Activated CD8-positive, alpha-beta T cell treated with anti-CD3 and anti-CD28 coated beads for 36 hours (primary cell): ENCODE measurements at regions not wholly inside any gene's neighbourhood (a gene's known extent, or its start where the extent isn't known, plus 50 kb on each side); places are given as distances from the start of the nearest gene placed in this dataset.
A peak's percentile ranks its signal among the peaks of the same experiment; 100 is the strongest.

Experiments
- ATAC-seq: fragments of 200-7000 bp; cut with Tn5 transposase; one replicate; pipeline ENCODE4 v1.10.0; 2021; ENCODE audit warnings: mild to moderate bottlenecking, moderate library complexity
- CTCF ChIA-PET: fragments of 350-600 bp; sonication (Branson Sonifier 250); formaldehyde crosslinking; loops from one replicate; lab custom pipeline; 2021; ENCODE audit warnings: antibody characterized with exemption; lab: Charles Lee
- POLR2A ChIA-PET: fragments of 350-600 bp; sonication (Branson Sonifier 250); formaldehyde crosslinking; loops from one replicate; lab custom pipeline; 2021; ENCODE audit warnings: antibody characterized with exemption; lab: Charles Lee
- DNase-seq: peaks from one replicate; pipeline ENCODE4 v3.0.0-alpha.2; 2020
- H3K27ac Mint-ChIP-seq: one replicate; pipeline ENCODE4 v1.8.0; 2021; ENCODE audit warnings: mild to moderate bottlenecking, mixed read lengths
- H3K27me3 Mint-ChIP-seq: one replicate; pipeline ENCODE4 v1.8.0; 2021; ENCODE audit warnings: mixed read lengths
- H3K36me3 Mint-ChIP-seq: one replicate; pipeline ENCODE4 v1.8.0; 2021; ENCODE audit warnings: low read depth, mixed read lengths
- H3K4me1 Mint-ChIP-seq: one replicate; pipeline ENCODE4 v1.8.0; 2021; ENCODE audit warnings: low read depth, mixed read lengths
- H3K4me3 Mint-ChIP-seq: one replicate; pipeline ENCODE4 v1.8.0; 2021; ENCODE audit warnings: mild to moderate bottlenecking, moderate library complexity, mixed read lengths
- H3K9me3 Mint-ChIP-seq: one replicate; pipeline ENCODE4 v1.8.0; 2021; ENCODE audit warnings: mixed read lengths
- CTCF ChIP-seq: fragments of 200-600 bp; IDR thresholded peaks from one replicate; pipeline ENCODE4 v1.8.0; 2022; ENCODE audit warnings: antibody characterized with exemption, mild to moderate bottlenecking
- intact Hi-C: fragments of 100-400 bp; cut with micrococcal nuclease; formaldehyde crosslinking; loops from one replicate; pipeline ENCODE4 v1.10.0; 2022

DNA sequence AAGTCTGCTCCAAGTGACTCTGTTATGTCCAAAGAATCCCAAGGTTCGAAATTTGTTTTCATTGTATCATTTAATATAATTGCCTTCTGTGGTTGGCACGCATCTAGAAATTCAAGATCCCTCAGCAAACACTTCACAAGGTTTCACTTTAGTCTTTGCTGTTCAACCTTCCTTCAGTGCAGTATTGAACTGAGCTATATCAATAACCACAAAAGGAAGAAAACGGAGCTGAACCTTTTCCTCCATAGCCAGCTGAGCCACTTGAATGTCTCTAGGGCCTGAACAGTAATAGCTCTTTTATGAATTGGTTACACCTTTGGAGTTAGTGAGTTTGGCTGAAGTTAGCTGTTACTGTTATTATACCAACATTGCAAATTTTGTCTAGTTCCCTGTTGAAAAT, 357.7 kb upstream of the HNRNPA3 start:
- intact Hi-C loops: no loop called here
- H3K4me3 Mint-ChIP-seq: no peak overlapping the region
- no peaks in the 10 kb centered on the region for H3K27me3 Mint-ChIP-seq
- no peaks in the 10 kb centered on the region for H3K36me3 Mint-ChIP-seq
- CTCF ChIA-PET: interaction anchor here (0.8 to 3.2 kb wide), 7 partner anchors 10 to 294 kb away, joined by 3 to 14 read pairs (median 5); no protein-coding TSS in a partner anchor
- no peaks in the 10 kb centered on the region for H3K9me3 Mint-ChIP-seq
- DNase-seq (no peak), ATAC-seq (no peak)
- H3K4me1 Mint-ChIP-seq: peaks cover 65% of the 10 kb centered on the region
- TF ChIP-seq CTCF: no peak
- peak overlapping the region; percentile 46 for H3K27ac Mint-ChIP-seq
- POLR2A ChIA-PET: interaction anchor here (0.6 to 1.2 kb wide), 2 partner anchors 26 to 61 kb away, joined by 3 to 4 read pairs; no protein-coding TSS in a partner anchor

DNA sequence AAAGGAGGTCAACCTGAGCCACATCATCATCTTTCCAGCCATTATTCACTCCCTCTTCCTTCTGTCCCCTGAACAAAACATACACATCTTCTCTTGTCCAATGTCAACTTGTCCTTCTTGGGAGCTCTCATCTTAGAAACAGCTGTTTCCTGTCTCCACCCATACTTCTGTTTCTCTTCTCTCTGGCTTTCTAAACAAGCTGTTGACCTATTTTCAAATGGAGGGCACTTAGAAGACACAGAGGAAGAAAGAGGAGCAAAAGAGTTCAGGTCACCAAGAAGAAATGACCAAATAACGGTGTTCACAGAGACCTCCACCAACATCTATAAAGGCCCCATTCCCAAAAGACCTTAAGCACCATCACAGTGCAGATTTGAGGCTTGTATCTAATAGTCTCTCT, 355.9 kb upstream of the HNRNPA3 start:
- peak overlapping the region; percentile 66 for H3K27ac Mint-ChIP-seq
- H3K36me3 Mint-ChIP-seq: no peaks in the 10 kb centered on the region
- no peak for TF ChIP-seq CTCF
- ChIA-PET CTCF (interaction anchor here (0.6 to 1.1 kb wide), 3 partner anchors 34 to 291 kb away, joined by 3 to 4 read pairs (median 4); no protein-coding TSS in a partner anchor), POLR2A (no interaction called here)
- intact Hi-C loops: no loop called here
- DNase-seq: no peak
- no peak overlapping the region for H3K4me3 Mint-ChIP-seq
- H3K27me3 Mint-ChIP-seq: no peaks in the 10 kb centered on the region
- no peak for ATAC-seq
- no peaks in the 10 kb centered on the region for H3K9me3 Mint-ChIP-seq
- H3K4me1 Mint-ChIP-seq: peaks cover 55% of the 10 kb centered on the region

GRCh38 chr2:176865336-176865735, 347.3 kb upstream of the HNRNPA3 start:
- TF ChIP-seq CTCF: no peak
- no peak for ATAC-seq
- DNase-seq: no peak
- Mint-ChIP-seq H3K9me3 (peaks cover under 1% of the 10 kb centered on the region), H3K27ac (no peak overlapping the region), H3K4me3 (no peak overlapping the region), H3K27me3 (no peaks in the 10 kb centered on the region), H3K4me1 (no peaks in the 10 kb centered on the region), H3K36me3 (no peaks in the 10 kb centered on the region)
- CTCF ChIA-PET: interaction anchor here (0.6 kb wide), 1 partner anchor 738 kb away, joined by 3 read pairs; no protein-coding TSS in a partner anchor
- intact Hi-C loops: no loop called here
- POLR2A ChIA-PET: no interaction called here

GRCh38 chr2:176872406-176872805, 340.2 kb upstream of the HNRNPA3 start:
- intact Hi-C loops: no loop called here
- DNase-seq: no peak
- ATAC-seq: no peak
- ChIA-PET POLR2A (no interaction called here), CTCF (no interaction called here)
- Mint-ChIP-seq H3K9me3 (peaks cover 23% of the 10 kb centered on the region), H3K36me3 (peaks cover 6% of the 10 kb centered on the region), H3K27ac (no peak overlapping the region), H3K4me3 (no peak overlapping the region), H3K27me3 (no peaks in the 10 kb centered on the region), H3K4me1 (peaks cover 18% of the 10 kb centered on the region)
- TF ChIP-seq CTCF: no peak

- peaks cover 18% of the 10 kb centered on the region for H3K4me1 Mint-ChIP-seq
- H3K27me3 Mint-ChIP-seq: no peaks in the 10 kb centered on the region
- no peak overlapping the region for H3K4me3 Mint-ChIP-seq
- peak; percentile 2 for DNase-seq
- peaks cover 6% of the 10 kb centered on the region for H3K36me3 Mint-ChIP-seq
- ChIA-PET CTCF (interaction anchor here (0.9 kb wide), 1 partner anchor 37 kb away, joined by 3 read pairs; no protein-coding TSS in a partner anchor), POLR2A (no interaction called here)
- no peak for TF ChIP-seq CTCF
- ATAC-seq: no peak
- no peak overlapping the region for H3K27ac Mint-ChIP-seq
- peaks cover 23% of the 10 kb centered on the region for H3K9me3 Mint-ChIP-seq
- intact Hi-C loops: no loop called here
Measured at GRCh38 chr2:176873403-176873802, 339.2 kb upstream of the HNRNPA3 start.
